ENCODE measurements at regions not wholly inside any gene's neighbourhood (a gene's known extent, or its start where the extent isn't known, plus 50 kb on each side); places are given as distances from the start of the nearest gene placed in this dataset.

DNA sequence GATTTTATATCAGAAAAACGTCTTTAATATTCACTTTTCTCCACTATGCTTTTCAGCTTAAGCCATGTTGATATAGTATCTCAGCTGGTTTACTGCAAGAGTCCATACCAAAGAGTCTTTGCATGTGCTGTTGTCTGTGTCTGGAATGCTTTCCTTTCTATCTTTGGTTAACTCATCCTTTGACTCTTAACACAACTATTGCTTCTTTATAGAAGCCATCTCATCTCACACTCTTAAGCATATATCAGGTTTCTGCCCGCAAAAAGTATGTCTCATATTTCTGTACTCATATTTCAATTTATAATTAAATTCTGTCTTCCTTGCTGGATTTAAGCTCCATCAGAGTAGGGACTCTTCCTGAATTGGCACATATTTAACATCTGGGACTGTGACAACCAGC lies 220.9 kb upstream of the KCNK2 start:
- no peak for TF ChIP-seq POLR2A (IDR thresholded peaks at IDR 0.05; ENCODE audit: low read depth, low read length)
- no peak for TF ChIP-seq TAF1 (IDR thresholded peaks at IDR 0.05; ENCODE audit: borderline replicate concordance, low read depth, low read length)
- TF ChIP-seq POLR2AphosphoS5 (IDR thresholded peaks at IDR 0.05; ENCODE audit: low read depth, low read length) = no peak
